ENCODE measurements at regions not wholly inside any gene's neighbourhood (a gene's known extent, or its start where the extent isn't known, plus 50 kb on each side); places are given as distances from the start of the nearest gene placed in this dataset.

DNA sequence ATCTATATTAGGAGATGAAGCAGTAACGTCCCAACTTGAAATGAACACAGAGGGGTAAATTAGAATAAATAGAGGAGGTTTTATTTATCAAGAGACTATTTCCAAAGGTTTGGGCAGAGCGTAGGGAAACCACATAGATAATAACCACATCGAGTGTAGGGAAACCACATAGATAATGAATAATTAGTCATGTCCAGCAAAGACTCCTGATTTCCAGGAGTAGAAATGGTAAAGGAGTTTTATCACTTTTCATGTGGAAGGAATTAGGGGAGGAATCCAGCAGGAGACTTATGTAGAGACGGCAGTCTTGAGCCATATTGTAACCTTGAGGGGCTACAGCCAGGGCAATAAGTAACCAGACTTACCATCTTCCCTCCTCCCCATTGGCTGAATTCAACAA is 136.3 kb upstream of the CSNK1A1L start (continued):
- no peak for TF ChIP-seq REST (IDR thresholded peaks at IDR 0.05; ENCODE audit: unreplicated experiment)
- no peak for TF ChIP-seq STAT1 (IDR thresholded peaks at IDR 0.05; ENCODE audit: unreplicated experiment)
- no peak for TF ChIP-seq CREB1 (CRISPR knock-in tag; IDR thresholded peaks at IDR 0.05; ENCODE audit: low read depth)
- TF ChIP-seq, protein P1, sequence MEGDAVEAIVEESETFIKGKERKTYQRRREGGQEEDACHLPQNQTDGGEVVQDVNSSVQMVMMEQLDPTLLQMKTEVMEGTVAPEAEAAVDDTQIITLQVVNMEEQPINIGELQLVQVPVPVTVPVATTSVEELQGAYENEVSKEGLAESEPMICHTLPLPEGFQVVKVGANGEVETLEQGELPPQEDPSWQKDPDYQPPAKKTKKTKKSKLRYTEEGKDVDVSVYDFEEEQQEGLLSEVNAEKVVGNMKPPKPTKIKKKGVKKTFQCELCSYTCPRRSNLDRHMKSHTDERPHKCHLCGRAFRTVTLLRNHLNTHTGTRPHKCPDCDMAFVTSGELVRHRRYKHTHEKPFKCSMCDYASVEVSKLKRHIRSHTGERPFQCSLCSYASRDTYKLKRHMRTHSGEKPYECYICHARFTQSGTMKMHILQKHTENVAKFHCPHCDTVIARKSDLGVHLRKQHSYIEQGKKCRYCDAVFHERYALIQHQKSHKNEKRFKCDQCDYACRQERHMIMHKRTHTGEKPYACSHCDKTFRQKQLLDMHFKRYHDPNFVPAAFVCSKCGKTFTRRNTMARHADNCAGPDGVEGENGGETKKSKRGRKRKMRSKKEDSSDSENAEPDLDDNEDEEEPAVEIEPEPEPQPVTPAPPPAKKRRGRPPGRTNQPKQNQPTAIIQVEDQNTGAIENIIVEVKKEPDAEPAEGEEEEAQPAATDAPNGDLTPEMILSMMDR (conservative IDR thresholded peaks at IDR 0.05; ENCODE audit: low read depth in 2 of 2), result no peak
- no peak for TF ChIP-seq NANOG (IDR thresholded peaks at IDR 0.05; ENCODE audit: borderline replicate concordance)

GRCh38 chr13:37230346-37230745 is 124.9 kb upstream of the CSNK1A1L start:
- Histone ChIP-seq H2AFZ (no peak overlapping the region), H3F3A (replicated peaks; ENCODE audit: low read depth) (no peaks in the 10 kb centered on the region), H3K27ac (ENCODE audit: low read depth) (no peak overlapping the region), H3K4me1 (ENCODE audit: insufficient read depth) (no peaks in the 10 kb centered on the region), H3K79me2 (replicated peaks; ENCODE audit: insufficient read depth) (no peaks in the 10 kb centered on the region), H3K27me3 (ENCODE audit: insufficient read depth) (no peaks in the 10 kb centered on the region), H3K36me3 (ENCODE audit: insufficient read depth) (no peaks in the 10 kb centered on the region), H3K4me2 (no peak overlapping the region), H3K9me2 (ENCODE audit: insufficient read depth) (no peaks in the 10 kb centered on the region), H4K20me1 (replicated peaks; ENCODE audit: insufficient read depth) (no peaks in the 10 kb centered on the region), H3K4me3 (no peak overlapping the region)
- Mint-ChIP-seq H3K36me3 (ENCODE audit: low read depth) (no peaks in the 10 kb centered on the region), H3K4me1 (no peaks in the 10 kb centered on the region), H3K9me3 (no peaks in the 10 kb centered on the region), H3K27me3 (ENCODE audit: insufficient read depth, low read depth, poor library complexity) (no peaks in the 10 kb centered on the region), H3K27ac (no peak overlapping the region), H3K4me3 (no peak overlapping the region)
- ATAC-seq (no peak), DNase-seq (ENCODE audit: low spot score) (no peak)
- TF ChIP-seq ZNF114 (CRISPR knock-in tag; IDR thresholded peaks at IDR 0.05) (no peak), REST (IDR thresholded peaks at IDR 0.05; ENCODE audit: unreplicated experiment) (no peak), POLR2AphosphoS5 (IDR thresholded peaks at IDR 0.05; ENCODE audit: low read depth) (no peak), EZH2phosphoT487 (IDR thresholded peaks at IDR 0.05; ENCODE audit: unreplicated experiment) (no peak), CREB1 (CRISPR knock-in tag; IDR thresholded peaks at IDR 0.05; ENCODE audit: low read depth) (no peak), JUNB (IDR thresholded peaks at IDR 0.05; ENCODE audit: unreplicated experiment) (no peak), STAT1 (IDR thresholded peaks at IDR 0.05; ENCODE audit: unreplicated experiment) (no peak)
- TF ChIP-seq, protein P2, sequence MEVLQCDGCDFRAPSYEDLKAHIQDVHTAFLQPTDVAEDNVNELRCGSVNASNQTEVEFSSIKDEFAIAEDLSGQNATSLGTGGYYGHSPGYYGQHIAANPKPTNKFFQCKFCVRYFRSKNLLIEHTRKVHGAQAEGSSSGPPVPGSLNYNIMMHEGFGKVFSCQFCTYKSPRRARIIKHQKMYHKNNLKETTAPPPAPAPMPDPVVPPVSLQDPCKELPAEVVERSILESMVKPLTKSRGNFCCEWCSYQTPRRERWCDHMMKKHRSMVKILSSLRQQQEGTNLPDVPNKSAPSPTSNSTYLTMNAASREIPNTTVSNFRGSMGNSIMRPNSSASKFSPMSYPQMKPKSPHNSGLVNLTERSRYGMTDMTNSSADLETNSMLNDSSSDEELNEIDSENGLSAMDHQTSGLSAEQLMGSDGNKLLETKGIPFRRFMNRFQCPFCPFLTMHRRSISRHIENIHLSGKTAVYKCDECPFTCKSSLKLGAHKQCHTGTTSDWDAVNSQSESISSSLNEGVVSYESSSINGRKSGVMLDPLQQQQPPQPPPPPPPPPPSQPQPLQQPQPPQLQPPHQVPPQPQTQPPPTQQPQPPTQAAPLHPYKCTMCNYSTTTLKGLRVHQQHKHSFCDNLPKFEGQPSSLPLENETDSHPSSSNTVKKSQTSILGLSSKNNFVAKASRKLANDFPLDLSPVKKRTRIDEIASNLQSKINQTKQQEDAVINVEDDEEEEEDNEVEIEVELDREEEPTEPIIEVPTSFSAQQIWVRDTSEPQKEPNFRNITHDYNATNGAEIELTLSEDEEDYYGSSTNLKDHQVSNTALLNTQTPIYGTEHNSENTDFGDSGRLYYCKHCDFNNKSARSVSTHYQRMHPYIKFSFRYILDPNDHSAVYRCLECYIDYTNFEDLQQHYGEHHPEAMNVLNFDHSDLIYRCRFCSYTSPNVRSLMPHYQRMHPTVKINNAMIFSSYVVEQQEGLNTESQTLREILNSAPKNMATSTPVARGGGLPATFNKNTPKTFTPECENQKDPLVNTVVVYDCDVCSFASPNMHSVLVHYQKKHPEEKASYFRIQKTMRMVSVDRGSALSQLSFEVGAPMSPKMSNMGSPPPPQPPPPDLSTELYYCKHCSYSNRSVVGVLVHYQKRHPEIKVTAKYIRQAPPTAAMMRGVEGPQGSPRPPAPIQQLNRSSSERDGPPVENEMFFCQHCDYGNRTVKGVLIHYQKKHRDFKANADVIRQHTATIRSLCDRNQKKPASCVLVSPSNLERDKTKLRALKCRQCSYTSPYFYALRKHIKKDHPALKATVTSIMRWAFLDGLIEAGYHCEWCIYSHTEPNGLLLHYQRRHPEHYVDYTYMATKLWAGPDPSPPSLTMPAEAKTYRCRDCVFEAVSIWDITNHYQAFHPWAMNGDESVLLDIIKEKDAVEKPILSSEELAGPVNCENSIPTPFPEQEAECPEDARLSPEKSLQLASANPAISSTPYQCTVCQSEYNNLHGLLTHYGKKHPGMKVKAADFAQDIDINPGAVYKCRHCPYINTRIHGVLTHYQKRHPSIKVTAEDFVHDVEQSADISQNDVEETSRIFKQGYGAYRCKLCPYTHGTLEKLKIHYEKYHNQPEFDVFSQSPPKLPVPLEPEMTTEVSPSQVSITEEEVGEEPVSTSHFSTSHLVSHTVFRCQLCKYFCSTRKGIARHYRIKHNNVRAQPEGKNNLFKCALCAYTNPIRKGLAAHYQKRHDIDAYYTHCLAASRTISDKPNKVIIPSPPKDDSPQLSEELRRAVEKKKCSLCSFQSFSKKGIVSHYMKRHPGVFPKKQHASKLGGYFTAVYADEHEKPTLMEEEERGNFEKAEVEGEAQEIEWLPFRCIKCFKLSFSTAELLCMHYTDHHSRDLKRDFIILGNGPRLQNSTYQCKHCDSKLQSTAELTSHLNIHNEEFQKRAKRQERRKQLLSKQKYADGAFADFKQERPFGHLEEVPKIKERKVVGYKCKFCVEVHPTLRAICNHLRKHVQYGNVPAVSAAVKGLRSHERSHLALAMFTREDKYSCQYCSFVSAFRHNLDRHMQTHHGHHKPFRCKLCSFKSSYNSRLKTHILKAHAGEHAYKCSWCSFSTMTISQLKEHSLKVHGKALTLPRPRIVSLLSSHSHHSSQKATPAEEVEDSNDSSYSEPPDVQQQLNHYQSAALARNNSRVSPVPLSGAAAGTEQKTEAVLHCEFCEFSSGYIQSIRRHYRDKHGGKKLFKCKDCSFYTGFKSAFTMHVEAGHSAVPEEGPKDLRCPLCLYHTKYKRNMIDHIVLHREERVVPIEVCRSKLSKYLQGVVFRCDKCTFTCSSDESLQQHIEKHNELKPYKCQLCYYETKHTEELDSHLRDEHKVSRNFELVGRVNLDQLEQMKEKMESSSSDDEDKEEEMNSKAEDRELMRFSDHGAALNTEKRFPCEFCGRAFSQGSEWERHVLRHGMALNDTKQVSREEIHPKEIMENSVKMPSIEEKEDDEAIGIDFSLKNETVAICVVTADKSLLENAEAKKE (CRISPR knock-in tag; IDR thresholded peaks at IDR 0.05), result no peak

Measured in GM23338 (cell line).